ENCODE measurements at regions not wholly inside any gene's neighbourhood (a gene's known extent, or its start where the extent isn't known, plus 50 kb on each side); places are given as distances from the start of the nearest gene placed in this dataset.

GRCh38 chr9:99449726-99450125, 227.6 kb downstream of the SEC61B start:
- DNase-seq (no peak), ATAC-seq (no peak)
- Mint-ChIP-seq H3K4me1 (no peaks in the 10 kb centered on the region), H3K36me3 (no peaks in the 10 kb centered on the region), H3K9me3 (ENCODE audit: low read depth) (no peaks in the 10 kb centered on the region), H3K27me3 (peaks cover 67% of the 10 kb centered on the region), H3K4me3 (no peak overlapping the region), H3K27ac (no peak overlapping the region)
- CTCF ChIA-PET = no interaction called here

- H3K27me3 Mint-ChIP-seq = peaks cover 65% of the 10 kb centered on the region
- no peak for ATAC-seq
- CTCF ChIA-PET = no interaction called here
These were observed 229.1 kb downstream of the SEC61B start for GRCh38 chr9:99451112-99451606.

GRCh38 chr9:99457406-99457805, 235.3 kb downstream of the SEC61B start:
- peaks cover 32% of the 10 kb centered on the region for H3K27me3 Mint-ChIP-seq
- no peak overlapping the region for H3K4me3 Mint-ChIP-seq
- H3K36me3 Mint-ChIP-seq = no peaks in the 10 kb centered on the region

More at GRCh38 chr9:99451112-99451606, 229.1 kb downstream of the SEC61B start:
- Mint-ChIP-seq H3K27ac (no peak overlapping the region), H3K4me3 (no peak overlapping the region), H3K4me1 (no peaks in the 10 kb centered on the region), H3K36me3 (no peaks in the 10 kb centered on the region), H3K9me3 (ENCODE audit: low read depth) (no peaks in the 10 kb centered on the region)
- no peak for DNase-seq

GRCh38 chr9:99457981-99458380, 235.9 kb downstream of the SEC61B start:
- DNase-seq (no peak), ATAC-seq (no peak)
- Mint-ChIP-seq H3K27ac (no peak overlapping the region), H3K4me1 (no peaks in the 10 kb centered on the region), H3K27me3 (peaks cover 29% of the 10 kb centered on the region), H3K36me3 (no peaks in the 10 kb centered on the region), H3K4me3 (no peak overlapping the region), H3K9me3 (ENCODE audit: low read depth) (no peaks in the 10 kb centered on the region)
- CTCF ChIA-PET = no interaction called here

More at GRCh38 chr9:99457406-99457805, 235.3 kb downstream of the SEC61B start:
- ATAC-seq = no peak
- Mint-ChIP-seq H3K4me1 (no peaks in the 10 kb centered on the region), H3K27ac (no peak overlapping the region), H3K9me3 (ENCODE audit: low read depth) (no peaks in the 10 kb centered on the region)
- no peak for DNase-seq
- CTCF ChIA-PET = no interaction called here

- Mint-ChIP-seq H3K4me1 (no peaks in the 10 kb centered on the region), H3K4me3 (no peak overlapping the region), H3K9me3 (ENCODE audit: low read depth) (no peaks in the 10 kb centered on the region), H3K27me3 (peaks cover 20% of the 10 kb centered on the region), H3K27ac (no peak overlapping the region), H3K36me3 (no peaks in the 10 kb centered on the region)
- DNase-seq (no peak), ATAC-seq (no peak)
- CTCF ChIA-PET = no interaction called here
These were observed 237.8 kb downstream of the SEC61B start for GRCh38 chr9:99459919-99460318.

- no peak for ATAC-seq
- peaks cover 2% of the 10 kb centered on the region for H3K36me3 Mint-ChIP-seq
These were observed 241.0 kb downstream of the SEC61B start for GRCh38 chr9:99463131-99463530.

GRCh38 chr9:99464568-99464967, 242.5 kb downstream of the SEC61B start:
- ATAC-seq (no peak), DNase-seq (no peak)
- Mint-ChIP-seq H3K4me1 (no peaks in the 10 kb centered on the region), H3K4me3 (no peak overlapping the region), H3K27me3 (peaks cover 13% of the 10 kb centered on the region), H3K27ac (no peak overlapping the region), H3K36me3 (peaks cover 2% of the 10 kb centered on the region), H3K9me3 (ENCODE audit: low read depth) (no peaks in the 10 kb centered on the region)
- CTCF ChIA-PET = no interaction called here

More at GRCh38 chr9:99463131-99463530, 241.0 kb downstream of the SEC61B start:
- H3K9me3 Mint-ChIP-seq (ENCODE audit: low read depth) = no peaks in the 10 kb centered on the region
- DNase-seq = no peak
- CTCF ChIA-PET = no interaction called here
- H3K27me3 Mint-ChIP-seq = peaks cover 12% of the 10 kb centered on the region
- no peaks in the 10 kb centered on the region for H3K4me1 Mint-ChIP-seq
- no peak overlapping the region for H3K27ac Mint-ChIP-seq
- no peak overlapping the region for H3K4me3 Mint-ChIP-seq

- H3K4me3 Mint-ChIP-seq = no peak overlapping the region
- peaks cover 2% of the 10 kb centered on the region for H3K36me3 Mint-ChIP-seq
- no peak for DNase-seq
- no peaks in the 10 kb centered on the region for H3K4me1 Mint-ChIP-seq
- no peak for ATAC-seq
- no peaks in the 10 kb centered on the region for H3K9me3 Mint-ChIP-seq (ENCODE audit: low read depth)
- peaks cover 16% of the 10 kb centered on the region for H3K27me3 Mint-ChIP-seq
- CTCF ChIA-PET = no interaction called here
- H3K27ac Mint-ChIP-seq = no peak overlapping the region
These were observed 243.3 kb downstream of the SEC61B start for GRCh38 chr9:99465231-99465907.

- CTCF ChIA-PET = no interaction called here
- no peak for ATAC-seq
- H3K4me3 Mint-ChIP-seq = no peak overlapping the region
- H3K4me1 Mint-ChIP-seq = no peaks in the 10 kb centered on the region
- peaks cover 19% of the 10 kb centered on the region for H3K27me3 Mint-ChIP-seq
- peaks cover 2% of the 10 kb centered on the region for H3K36me3 Mint-ChIP-seq
- no peak for DNase-seq
- no peaks in the 10 kb centered on the region for H3K9me3 Mint-ChIP-seq (ENCODE audit: low read depth)
- H3K27ac Mint-ChIP-seq = no peak overlapping the region
These were observed 244.0 kb downstream of the SEC61B start for GRCh38 chr9:99466104-99466503.

- CTCF ChIA-PET = no interaction called here
- H3K27me3 Mint-ChIP-seq = peaks cover 24% of the 10 kb centered on the region
- H3K9me3 Mint-ChIP-seq (ENCODE audit: low read depth) = no peaks in the 10 kb centered on the region
- no peak for DNase-seq
- H3K4me3 Mint-ChIP-seq = no peak overlapping the region
- peaks cover 2% of the 10 kb centered on the region for H3K36me3 Mint-ChIP-seq
- no peak overlapping the region for H3K27ac Mint-ChIP-seq
- no peaks in the 10 kb centered on the region for H3K4me1 Mint-ChIP-seq
- ATAC-seq = no peak
These were observed 244.7 kb downstream of the SEC61B start for GRCh38 chr9:99466781-99467180.

GRCh38 chr9:99471033-99471432, 249.0 kb downstream of the SEC61B start:
- no peak overlapping the region for H3K4me3 Mint-ChIP-seq
- CTCF ChIA-PET = no interaction called here
- peaks cover under 1% of the 10 kb centered on the region for H3K36me3 Mint-ChIP-seq
- ATAC-seq = no peak
- no peak for DNase-seq
- no peaks in the 10 kb centered on the region for H3K9me3 Mint-ChIP-seq (ENCODE audit: low read depth)
- H3K4me1 Mint-ChIP-seq = no peaks in the 10 kb centered on the region
- no peak overlapping the region for H3K27ac Mint-ChIP-seq
- H3K27me3 Mint-ChIP-seq = peaks cover 36% of the 10 kb centered on the region

- no peaks in the 10 kb centered on the region for H3K4me1 Mint-ChIP-seq
- no peak overlapping the region for H3K4me3 Mint-ChIP-seq
- H3K27ac Mint-ChIP-seq = no peak overlapping the region
These were observed 250.3 kb downstream of the SEC61B start for GRCh38 chr9:99472240-99472915.

GRCh38 chr9:99472916-99473245, 250.8 kb downstream of the SEC61B start:
- peaks cover 42% of the 10 kb centered on the region for H3K27me3 Mint-ChIP-seq
- ATAC-seq = no peak
- CTCF ChIA-PET = no interaction called here
- H3K9me3 Mint-ChIP-seq (ENCODE audit: low read depth) = no peaks in the 10 kb centered on the region
- no peaks in the 10 kb centered on the region for H3K4me1 Mint-ChIP-seq
- H3K27ac Mint-ChIP-seq = no peak overlapping the region
- no peaks in the 10 kb centered on the region for H3K36me3 Mint-ChIP-seq
- DNase-seq = no peak
- H3K4me3 Mint-ChIP-seq = no peak overlapping the region

More at GRCh38 chr9:99472240-99472915, 250.3 kb downstream of the SEC61B start:
- H3K27me3 Mint-ChIP-seq = peaks cover 43% of the 10 kb centered on the region
- DNase-seq = no peak
- no peaks in the 10 kb centered on the region for H3K9me3 Mint-ChIP-seq (ENCODE audit: low read depth)
- no peak for ATAC-seq
- CTCF ChIA-PET = no interaction called here
- H3K36me3 Mint-ChIP-seq = no peaks in the 10 kb centered on the region

GRCh38 chr9:99474186-99474585, 252.1 kb downstream of the SEC61B start:
- H3K9me3 Mint-ChIP-seq (ENCODE audit: low read depth) = no peaks in the 10 kb centered on the region
- H3K27ac Mint-ChIP-seq = no peak overlapping the region
- no peak for ATAC-seq
- no peaks in the 10 kb centered on the region for H3K4me1 Mint-ChIP-seq
- no peaks in the 10 kb centered on the region for H3K36me3 Mint-ChIP-seq
- no peak overlapping the region for H3K4me3 Mint-ChIP-seq
- peaks cover 40% of the 10 kb centered on the region for H3K27me3 Mint-ChIP-seq
- CTCF ChIA-PET = no interaction called here
- no peak for DNase-seq

All from activated CD8-positive, alpha-beta memory T cell treated with anti-CD3 and anti-CD28 coated beads, Interleukin-2, amount 10 ng/mL, durations not matched to agents 7 days and 5 days (primary cell).